Sigmoid colon (tissue), 6 donors: ENCODE measurements at regions not wholly inside any gene's neighbourhood (a gene's known extent, or its start where the extent isn't known, plus 50 kb on each side); places are given as distances from the start of the nearest gene placed in this dataset.

ENCODE experiments used
- DNase-seq: peaks from one replicate; pipeline ENCODE4 v3.0.0-alpha.2; 2019
- H3K27ac ChIP-seq, 4 donors: fragments of 200-600 bp; sonication (generic); one replicate each; pipeline ENCODE4 v1.5.1; 2016 to 2019; ENCODE audit warnings: mild to moderate bottlenecking in 1 of 4
- H3K27me3 ChIP-seq, 3 donors: fragments of 200-600 bp; sonication (generic); one replicate each; pipeline ENCODE4 v1.5.1; 2019; ENCODE audit warnings: mild to moderate bottlenecking in 1 of 3
- H3K36me3 ChIP-seq, 4 donors: fragments of 200-600 bp; sonication (generic); one replicate each; pipeline ENCODE4 v1.5.1; 2016 to 2019
- H3K4me1 ChIP-seq, 4 donors: fragments of 200-600 bp; sonication (generic); one replicate each; pipeline ENCODE4 v1.5.1; 2017 to 2019
- H3K4me3 ChIP-seq, 4 donors: fragments of 200-600 bp; sonication (generic); one replicate each; pipeline ENCODE4 v1.5.1; 2017 to 2019; ENCODE audit warnings: mild to moderate bottlenecking in 2 of 4, moderate library complexity in 1 of 4
- H3K9me3 ChIP-seq, 4 donors: fragments of 200-600 bp in 3 of 4; sonication (generic) in 3 of 4; one replicate each; pipeline versions ENCODE4 v1.5.1 to v1.6.1; 2013 to 2019
- EP300 ChIP-seq, 4 donors: sonication (generic); formaldehyde crosslinking; IDR thresholded peaks; one replicate each; pipeline ENCODE4 v1.6.1; 2017; ENCODE audit warnings: antibody characterized with exemption in 4 of 4
- POLR2A ChIP-seq, 2 donors: fragments of 450-650 bp; IDR thresholded peaks; one replicate each; pipeline ENCODE4 v1.6.1; 2016; ENCODE audit warnings: antibody characterized with exemption in 2 of 2, mild to moderate bottlenecking in 2 of 2, moderate library complexity in 2 of 2
- POLR2AphosphoS5 ChIP-seq, 4 donors: sonication (generic); formaldehyde crosslinking; IDR thresholded peaks; one replicate each; pipeline ENCODE4 v1.6.1; 2017; ENCODE audit warnings: antibody characterized with exemption in 4 of 4
- WGBS, 2 donors: extraction: QIAGEN DNeasy Blood & Tissue Kit; methylation state at CpG; one replicate each; pipeline ENCODE4 v1.1.7; 2013; 5-methylcytosine and 5-hydroxymethylcytosine counted together
- intact Hi-C: fragments of 100-400 bp; cut with DNase I; formaldehyde crosslinking; loops from one replicate; pipeline ENCODE4 v1.15.1; 2023
- TF ChIP-seq, protein P1 (sequence below), 4 experiments: fragments of 450-650 bp in 3 of 4; fragments of 200-600 bp in 1 of 4; IDR thresholded peaks; one replicate each; pipeline ENCODE4 v1.5.1; 2016 to 2019; ENCODE audit warnings: antibody characterized with exemption in 4 of 4, mild to moderate bottlenecking in 3 of 4, moderate library complexity in 2 of 4
- donor health status: healthy with polysubstance abuse.
- donor health status: healthy.

DNA sequence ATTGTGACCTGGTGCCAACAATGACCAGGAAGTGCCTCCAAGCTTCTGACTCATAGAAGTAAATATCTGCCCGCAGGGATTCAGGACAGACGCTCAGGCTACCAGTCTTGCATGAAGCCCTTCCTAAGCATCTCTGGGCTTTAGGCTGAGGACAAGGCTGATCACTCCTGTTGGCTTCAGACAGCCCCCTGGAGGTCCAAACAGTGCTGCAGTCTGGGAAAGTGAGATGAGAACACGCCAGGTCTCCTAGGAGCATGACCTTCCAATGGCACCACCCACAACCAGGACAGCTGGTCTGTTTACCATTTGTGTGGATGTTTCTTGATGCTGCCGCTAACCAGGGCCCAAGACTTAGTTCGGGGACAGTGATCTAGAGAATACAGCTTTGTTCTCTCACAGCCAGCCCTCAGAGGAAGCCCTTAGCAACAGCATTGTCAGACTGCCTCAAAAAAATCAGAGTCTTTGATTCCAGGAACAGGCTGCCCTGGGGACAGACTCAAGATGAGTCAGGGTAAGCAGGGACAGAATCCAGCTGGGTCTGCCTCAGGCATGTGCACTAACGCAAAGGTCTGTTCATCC, 111.2 kb downstream of the ZNF280B start:
- TF ChIP-seq POLR2AphosphoS5 (IDR thresholded peaks at IDR 0.05) (peak in 3 of 4 donors; percentile 39 to 48 (median 44)), EP300 (IDR thresholded peaks at IDR 0.05) (no peak)
- TF ChIP-seq, protein P1, sequence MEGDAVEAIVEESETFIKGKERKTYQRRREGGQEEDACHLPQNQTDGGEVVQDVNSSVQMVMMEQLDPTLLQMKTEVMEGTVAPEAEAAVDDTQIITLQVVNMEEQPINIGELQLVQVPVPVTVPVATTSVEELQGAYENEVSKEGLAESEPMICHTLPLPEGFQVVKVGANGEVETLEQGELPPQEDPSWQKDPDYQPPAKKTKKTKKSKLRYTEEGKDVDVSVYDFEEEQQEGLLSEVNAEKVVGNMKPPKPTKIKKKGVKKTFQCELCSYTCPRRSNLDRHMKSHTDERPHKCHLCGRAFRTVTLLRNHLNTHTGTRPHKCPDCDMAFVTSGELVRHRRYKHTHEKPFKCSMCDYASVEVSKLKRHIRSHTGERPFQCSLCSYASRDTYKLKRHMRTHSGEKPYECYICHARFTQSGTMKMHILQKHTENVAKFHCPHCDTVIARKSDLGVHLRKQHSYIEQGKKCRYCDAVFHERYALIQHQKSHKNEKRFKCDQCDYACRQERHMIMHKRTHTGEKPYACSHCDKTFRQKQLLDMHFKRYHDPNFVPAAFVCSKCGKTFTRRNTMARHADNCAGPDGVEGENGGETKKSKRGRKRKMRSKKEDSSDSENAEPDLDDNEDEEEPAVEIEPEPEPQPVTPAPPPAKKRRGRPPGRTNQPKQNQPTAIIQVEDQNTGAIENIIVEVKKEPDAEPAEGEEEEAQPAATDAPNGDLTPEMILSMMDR (IDR thresholded peaks at IDR 0.05), result no peak
- peak; percentile 80 for DNase-seq
- WGBS, 2 donors, result 39 to 59% methylated on average over 6 of the region's 6 CpGs
- H3K9me3 ChIP-seq, result no peaks in the 10 kb centered on the region
- peaks cover 0 to 4% (median 0%) of the 10 kb centered on the region in 4 donors for H3K4me1 ChIP-seq
- no peak overlapping the region for H3K4me3 ChIP-seq
- H3K36me3 ChIP-seq, result no peaks in the 10 kb centered on the region
- H3K27me3 ChIP-seq, result no peaks in the 10 kb centered on the region
- peak overlapping the region; percentile 6 to 42 (median 32) for H3K27ac ChIP-seq
- intact Hi-C loops, result no loop called here

DNA sequence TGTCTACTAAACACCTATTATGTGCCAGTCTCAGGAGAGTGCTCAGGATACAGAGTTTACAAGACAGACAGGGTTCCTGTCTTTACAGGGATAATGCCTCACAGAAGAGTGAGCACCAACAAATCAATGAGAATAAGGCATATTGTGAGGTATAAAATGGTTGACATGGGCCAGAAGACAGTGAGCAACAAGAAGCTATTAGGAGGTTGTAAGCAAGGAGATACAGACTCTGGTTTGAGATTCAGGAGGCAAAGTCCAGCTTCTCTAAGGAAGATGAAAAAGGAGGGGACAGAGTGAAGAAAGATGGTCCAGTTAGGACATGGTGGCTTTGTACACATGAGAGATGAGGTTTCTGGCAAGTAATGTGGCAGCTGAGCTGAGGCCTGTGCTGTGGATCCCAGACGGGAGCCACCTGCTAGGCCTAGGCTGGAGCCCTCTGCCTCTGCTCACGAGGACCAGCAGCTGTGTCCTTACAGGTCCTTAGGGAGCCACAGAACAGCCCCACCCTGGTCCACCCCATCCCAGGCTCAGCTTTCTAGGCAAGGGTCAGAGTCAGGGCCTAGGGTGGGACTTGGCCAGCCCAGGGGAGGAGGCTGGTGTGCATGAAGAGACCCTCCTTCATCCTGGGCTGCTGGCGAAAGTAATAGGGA, 110.5 kb downstream of the ZNF280B start:
- peak overlapping the region; percentile 6 to 37 (median 28) for H3K27ac ChIP-seq

GRCh38 chr22:22398530-22399327, 109.8 kb downstream of the ZNF280B start:
- Histone ChIP-seq H3K27ac (peak overlapping the region in 1 of 4 donors; percentile 27), H3K9me3 (no peaks in the 10 kb centered on the region), H3K4me3 (no peak overlapping the region), H3K27me3 (no peaks in the 10 kb centered on the region), H3K36me3 (no peaks in the 10 kb centered on the region), H3K4me1 (peaks cover 0 to 4% (median 0%) of the 10 kb centered on the region in 4 donors)
- 78 to 88% methylated on average over 5 of the region's 5 CpGs for WGBS, 2 donors
- TF ChIP-seq, protein P1 (IDR thresholded peaks at IDR 0.05), result no peak
- TF ChIP-seq POLR2AphosphoS5 (IDR thresholded peaks at IDR 0.05) (no peak), POLR2A (IDR thresholded peaks at IDR 0.05) (no peak), EP300 (IDR thresholded peaks at IDR 0.05) (no peak)
- DNase-seq, result no peak
- intact Hi-C loops, result no loop called here

More for the DNA sequence above, 110.5 kb downstream of the ZNF280B start:
- no peaks in the 10 kb centered on the region for H3K9me3 ChIP-seq
- H3K27me3 ChIP-seq, result no peaks in the 10 kb centered on the region
- H3K4me3 ChIP-seq, result no peak overlapping the region
- 74 to 76% methylated on average over 3 of the region's 3 CpGs for WGBS, 2 donors
- H3K36me3 ChIP-seq, result no peaks in the 10 kb centered on the region
- intact Hi-C loops, result no loop called here
- TF ChIP-seq, protein P1 (IDR thresholded peaks at IDR 0.05), result no peak
- TF ChIP-seq POLR2AphosphoS5 (IDR thresholded peaks at IDR 0.05), result peak in 1 of 4 donors; percentile 37
- no peak for TF ChIP-seq POLR2A (IDR thresholded peaks at IDR 0.05)
- H3K4me1 ChIP-seq, result peaks cover 0 to 4% (median 0%) of the 10 kb centered on the region in 4 donors
- peak; percentile 84 for DNase-seq

DNA sequence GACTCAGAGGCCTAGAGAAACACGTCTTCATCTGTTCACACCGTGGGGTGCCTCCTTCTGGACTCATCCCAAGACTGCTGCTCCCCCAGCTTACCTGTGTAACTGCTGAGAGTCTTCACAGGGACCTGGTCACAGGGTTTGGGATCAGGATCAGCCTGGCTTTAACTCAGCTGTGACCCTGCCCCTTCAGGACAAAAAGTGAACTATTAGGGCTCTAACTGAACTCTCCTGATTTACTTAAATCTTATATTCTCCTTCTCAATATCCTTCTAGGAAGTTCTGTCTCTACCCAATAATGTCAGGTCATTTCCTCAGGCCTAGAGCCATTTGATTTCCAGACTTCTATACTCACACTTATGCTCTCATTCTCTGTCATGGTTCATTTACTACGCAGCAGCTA, 108.4 kb downstream of the ZNF280B start:
- H3K9me3 ChIP-seq, result no peaks in the 10 kb centered on the region
- H3K27ac ChIP-seq, result no peak overlapping the region
- no peaks in the 10 kb centered on the region for H3K36me3 ChIP-seq
- DNase-seq, result no peak
- WGBS, 2 donors, result 78 to 82% methylated on average over 3 of the region's 3 CpGs
- TF ChIP-seq EP300 (IDR thresholded peaks at IDR 0.05) (no peak), POLR2A (IDR thresholded peaks at IDR 0.05) (no peak), POLR2AphosphoS5 (IDR thresholded peaks at IDR 0.05) (no peak)
- TF ChIP-seq, protein P1 (IDR thresholded peaks at IDR 0.05), result no peak
- no peaks in the 10 kb centered on the region for H3K27me3 ChIP-seq
- intact Hi-C loops, result no loop called here
- H3K4me1 ChIP-seq, result peaks cover 0 to 4% (median 0%) of the 10 kb centered on the region in 4 donors
- no peak overlapping the region for H3K4me3 ChIP-seq
